ENCODE measurements at regions not wholly inside any gene's neighbourhood (a gene's known extent, or its start where the extent isn't known, plus 50 kb on each side); places are given as distances from the start of the nearest gene placed in this dataset.

DNA sequence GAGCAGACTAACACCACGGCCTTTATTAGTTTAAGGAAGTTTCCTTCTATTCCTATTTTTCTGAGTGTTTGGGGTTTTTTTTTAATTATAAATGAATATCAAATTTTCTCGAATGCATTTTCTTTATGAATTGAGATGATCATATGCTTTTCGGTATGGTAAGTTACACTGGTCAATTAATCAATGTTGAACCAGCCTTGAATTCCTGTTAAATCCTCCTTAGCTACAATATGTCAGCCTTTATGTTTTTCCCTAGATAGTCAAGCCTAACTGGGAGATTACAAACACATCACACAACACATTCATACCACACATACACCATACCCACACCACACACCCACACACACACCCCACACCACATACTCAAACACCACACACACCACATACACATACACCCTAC lies 247.6 kb downstream of the BRD1 start:
- DNase-seq, result no peak
- H3K4me3 ChIP-seq (ENCODE audit: low read length), result no peak overlapping the region
- no peak overlapping the region for H3K27ac ChIP-seq (ENCODE audit: low read length)
- H3K79me2 ChIP-seq (ENCODE audit: low read length), result peaks cover 59% of the 10 kb centered on the region
- H3F3A ChIP-seq (ENCODE audit: insufficient read depth, low read length), result no peaks in the 10 kb centered on the region
- no peak overlapping the region for H3K4me2 ChIP-seq (ENCODE audit: low read depth, low read length)
- H3K9me3 ChIP-seq (replicated peaks; ENCODE audit: insufficient read depth, low read length), result 0 out of 2 replicates have a peak, but pooled peaks cover 4% of the 10 kb centered on the region
- no peak for TF ChIP-seq EZH2 (optimal IDR thresholded peaks at IDR 0.05; ENCODE audit: low read depth, low read length)
- no peak for TF ChIP-seq EZH2phosphoT487 (IDR thresholded peaks at IDR 0.05; ENCODE audit: low read length)
- TF ChIP-seq, protein P1, sequence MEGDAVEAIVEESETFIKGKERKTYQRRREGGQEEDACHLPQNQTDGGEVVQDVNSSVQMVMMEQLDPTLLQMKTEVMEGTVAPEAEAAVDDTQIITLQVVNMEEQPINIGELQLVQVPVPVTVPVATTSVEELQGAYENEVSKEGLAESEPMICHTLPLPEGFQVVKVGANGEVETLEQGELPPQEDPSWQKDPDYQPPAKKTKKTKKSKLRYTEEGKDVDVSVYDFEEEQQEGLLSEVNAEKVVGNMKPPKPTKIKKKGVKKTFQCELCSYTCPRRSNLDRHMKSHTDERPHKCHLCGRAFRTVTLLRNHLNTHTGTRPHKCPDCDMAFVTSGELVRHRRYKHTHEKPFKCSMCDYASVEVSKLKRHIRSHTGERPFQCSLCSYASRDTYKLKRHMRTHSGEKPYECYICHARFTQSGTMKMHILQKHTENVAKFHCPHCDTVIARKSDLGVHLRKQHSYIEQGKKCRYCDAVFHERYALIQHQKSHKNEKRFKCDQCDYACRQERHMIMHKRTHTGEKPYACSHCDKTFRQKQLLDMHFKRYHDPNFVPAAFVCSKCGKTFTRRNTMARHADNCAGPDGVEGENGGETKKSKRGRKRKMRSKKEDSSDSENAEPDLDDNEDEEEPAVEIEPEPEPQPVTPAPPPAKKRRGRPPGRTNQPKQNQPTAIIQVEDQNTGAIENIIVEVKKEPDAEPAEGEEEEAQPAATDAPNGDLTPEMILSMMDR (IDR thresholded peaks at IDR 0.05; ENCODE audit: low read length), result no peak
- no peaks in the 10 kb centered on the region; the same call in 1 of the 2 replicates for H3K36me3 ChIP-seq (replicated peaks; ENCODE audit: insufficient read depth, low read length)
- H3K27me3 ChIP-seq (replicated peaks; ENCODE audit: insufficient read depth, low read length), result no peaks in the 10 kb centered on the region
- no peaks in the 10 kb centered on the region for H3K9me2 ChIP-seq (replicated peaks; ENCODE audit: insufficient read depth, low read length)
- H4K20me1 ChIP-seq (ENCODE audit: insufficient read depth, low read length), result no peaks in the 10 kb centered on the region
- no peak overlapping the region for H3K9ac ChIP-seq (ENCODE audit: low read length)
- H3K4me1 ChIP-seq (ENCODE audit: low read length), result no peaks in the 10 kb centered on the region
- H2AFZ ChIP-seq (ENCODE audit: low read length), result no peak overlapping the region

DNA sequence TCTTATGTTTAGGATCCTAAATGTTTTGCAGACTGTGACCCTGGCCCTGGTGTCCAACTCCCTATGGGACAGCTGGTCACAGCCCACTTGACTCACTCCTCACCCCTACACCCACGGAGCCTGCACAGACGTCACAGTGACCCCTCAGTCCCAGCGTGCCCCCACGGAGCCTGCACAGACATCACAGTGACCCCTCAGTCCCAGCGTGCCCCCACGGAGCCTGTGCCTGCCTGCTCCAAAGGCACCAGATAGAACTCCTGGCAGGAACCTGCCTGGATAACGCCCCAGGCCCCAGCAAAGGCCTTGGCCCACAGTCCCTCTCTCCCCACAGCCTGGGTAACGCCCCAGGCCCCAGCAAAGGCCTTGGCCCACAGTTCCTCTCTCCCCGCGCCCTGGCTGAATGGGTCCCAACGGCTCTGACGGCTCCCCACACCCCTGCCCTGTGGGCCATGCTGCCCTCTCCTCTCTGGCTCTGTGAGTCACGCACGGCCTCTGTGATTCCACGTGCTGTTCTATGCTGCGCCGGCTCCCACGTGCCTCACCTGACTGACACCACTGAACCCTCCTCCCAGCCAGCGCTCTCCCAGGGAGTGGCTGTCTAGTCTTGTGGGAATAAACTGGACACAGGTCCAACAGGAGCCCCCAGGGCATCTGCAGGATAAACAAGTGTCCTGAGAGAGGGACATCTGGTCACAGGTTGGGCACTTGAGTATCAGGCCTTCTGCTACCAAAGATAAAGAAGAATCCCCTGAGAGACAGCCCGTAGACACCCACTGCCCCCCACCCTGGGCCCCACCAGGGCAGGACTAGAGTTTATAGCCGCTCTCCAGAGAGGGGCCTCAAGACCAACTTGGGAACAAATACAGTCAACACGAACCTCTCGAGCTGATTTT lies 250.3 kb downstream of the BRD1 start:
- H3K79me2 ChIP-seq (ENCODE audit: low read length), result peaks cover 51% of the 10 kb centered on the region
- no peaks in the 10 kb centered on the region; the same call in 1 of the 2 replicates for H3K36me3 ChIP-seq (replicated peaks; ENCODE audit: insufficient read depth, low read length)
- H3K9me3 ChIP-seq (replicated peaks; ENCODE audit: insufficient read depth, low read length), result 0 out of 2 replicates have a peak, but pooled peaks cover 4% of the 10 kb centered on the region
- no peaks in the 10 kb centered on the region for H3K9me2 ChIP-seq (replicated peaks; ENCODE audit: insufficient read depth, low read length)
- no peaks in the 10 kb centered on the region for H3K27me3 ChIP-seq (replicated peaks; ENCODE audit: insufficient read depth, low read length)
- TF ChIP-seq EZH2phosphoT487 (IDR thresholded peaks at IDR 0.05; ENCODE audit: low read length) (no peak), EZH2 (optimal IDR thresholded peaks at IDR 0.05; ENCODE audit: low read depth, low read length) (no peak)
- TF ChIP-seq, protein P1 (IDR thresholded peaks at IDR 0.05; ENCODE audit: low read length), result no peak
- no peak overlapping the region for H2AFZ ChIP-seq (ENCODE audit: low read length)
- no peak for DNase-seq
- H3K4me1 ChIP-seq (ENCODE audit: low read length), result no peaks in the 10 kb centered on the region
- H3F3A ChIP-seq (ENCODE audit: insufficient read depth, low read length), result no peaks in the 10 kb centered on the region
- H3K27ac ChIP-seq (ENCODE audit: low read length), result no peak overlapping the region
- H4K20me1 ChIP-seq (ENCODE audit: insufficient read depth, low read length), result no peaks in the 10 kb centered on the region
- no peak overlapping the region for H3K9ac ChIP-seq (ENCODE audit: low read length)
- no peak overlapping the region for H3K4me2 ChIP-seq (ENCODE audit: low read depth, low read length)
- H3K4me3 ChIP-seq (ENCODE audit: low read length), result no peak overlapping the region

DNA sequence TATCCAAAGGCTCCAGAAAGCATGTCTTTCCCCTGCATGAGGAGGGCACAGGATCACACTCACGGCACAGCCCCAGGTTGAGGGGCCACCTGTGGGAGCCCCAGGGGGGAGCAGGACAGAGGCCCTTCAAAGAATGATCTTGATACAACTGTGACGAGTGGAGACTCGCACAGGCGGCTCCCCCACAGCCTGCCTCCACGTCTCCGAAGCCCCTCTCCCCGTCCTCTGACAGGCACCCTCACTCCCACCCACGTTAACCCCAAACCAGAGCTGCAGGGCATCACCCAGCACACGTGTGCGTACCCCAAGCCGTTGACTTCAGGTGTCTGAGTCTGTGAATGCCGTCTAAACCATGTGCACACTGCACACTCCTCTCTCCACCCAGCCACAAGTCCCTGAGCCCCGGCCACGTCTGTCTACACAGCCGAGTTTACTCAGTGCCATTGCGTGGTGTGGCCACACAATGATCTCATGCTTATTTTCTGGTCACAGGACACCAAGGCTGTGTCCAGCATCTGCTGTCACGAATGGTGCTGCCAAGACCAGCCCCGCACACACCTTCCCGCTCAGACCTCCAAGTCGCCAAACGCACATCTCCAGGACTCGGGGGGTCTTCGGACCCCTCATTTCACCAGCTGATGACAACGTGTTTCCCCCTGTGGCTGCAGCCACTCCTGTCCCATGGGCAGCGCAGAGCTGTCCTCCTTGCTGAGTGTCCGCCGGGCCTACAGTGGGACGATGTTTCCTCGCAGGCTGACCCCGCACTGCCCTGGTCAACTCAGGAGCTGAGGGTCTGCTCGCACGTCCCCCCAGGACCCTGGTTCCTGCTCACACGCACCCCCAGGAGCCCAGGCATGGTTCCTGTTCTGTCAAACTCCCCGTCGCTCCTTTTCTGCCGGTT lies 251.2 kb downstream of the BRD1 start:
- no peak overlapping the region for H2AFZ ChIP-seq (ENCODE audit: low read length)
- no peaks in the 10 kb centered on the region for H3F3A ChIP-seq (ENCODE audit: insufficient read depth, low read length)
- no peaks in the 10 kb centered on the region for H4K20me1 ChIP-seq (ENCODE audit: insufficient read depth, low read length)
- H3K9me3 ChIP-seq (replicated peaks; ENCODE audit: insufficient read depth, low read length), result 0 out of 2 replicates have a peak, but pooled peaks cover 4% of the 10 kb centered on the region
- no peak overlapping the region for H3K4me2 ChIP-seq (ENCODE audit: low read depth, low read length)
- TF ChIP-seq EZH2 (optimal IDR thresholded peaks at IDR 0.05; ENCODE audit: low read depth, low read length) (no peak), EZH2phosphoT487 (IDR thresholded peaks at IDR 0.05; ENCODE audit: low read length) (no peak)
- TF ChIP-seq, protein P1 (IDR thresholded peaks at IDR 0.05; ENCODE audit: low read length), result no peak
- no peak overlapping the region for H3K4me3 ChIP-seq (ENCODE audit: low read length)
- no peaks in the 10 kb centered on the region for H3K4me1 ChIP-seq (ENCODE audit: low read length)
- no peaks in the 10 kb centered on the region for H3K9me2 ChIP-seq (replicated peaks; ENCODE audit: insufficient read depth, low read length)
- H3K9ac ChIP-seq (ENCODE audit: low read length), result no peak overlapping the region
- H3K27me3 ChIP-seq (replicated peaks; ENCODE audit: insufficient read depth, low read length), result no peaks in the 10 kb centered on the region
- DNase-seq, result no peak
- H3K27ac ChIP-seq (ENCODE audit: low read length), result no peak overlapping the region
- no peaks in the 10 kb centered on the region; the same call in 1 of the 2 replicates for H3K36me3 ChIP-seq (replicated peaks; ENCODE audit: insufficient read depth, low read length)
- H3K79me2 ChIP-seq (ENCODE audit: low read length), result peaks cover 44% of the 10 kb centered on the region

Data from MM.1S (cell line).